Astrocyte (in vitro differentiated cells and primary cell): ENCODE measurements at regions not wholly inside any gene's neighbourhood (a gene's known extent, or its start where the extent isn't known, plus 50 kb on each side); places are given as distances from the start of the nearest gene placed in this dataset.

Source experiments
- EZH2 ChIP-seq: IDR thresholded peaks from 2 replicates; pipeline ENCODE4 v1.6.1; 2012; ENCODE audit warnings: mild to moderate bottlenecking, low read length, inconsistent platforms; ENCODE audit not compliant: insufficient read depth
- TF ChIP-seq, protein P1 (sequence below): IDR thresholded peaks from 2 replicates; pipeline ENCODE4 v1.5.1; 2011; ENCODE audit warnings: low read depth, mild to moderate bottlenecking, inconsistent platforms, low read length, moderate library complexity; ENCODE audit not compliant: insufficient read depth

DNA sequence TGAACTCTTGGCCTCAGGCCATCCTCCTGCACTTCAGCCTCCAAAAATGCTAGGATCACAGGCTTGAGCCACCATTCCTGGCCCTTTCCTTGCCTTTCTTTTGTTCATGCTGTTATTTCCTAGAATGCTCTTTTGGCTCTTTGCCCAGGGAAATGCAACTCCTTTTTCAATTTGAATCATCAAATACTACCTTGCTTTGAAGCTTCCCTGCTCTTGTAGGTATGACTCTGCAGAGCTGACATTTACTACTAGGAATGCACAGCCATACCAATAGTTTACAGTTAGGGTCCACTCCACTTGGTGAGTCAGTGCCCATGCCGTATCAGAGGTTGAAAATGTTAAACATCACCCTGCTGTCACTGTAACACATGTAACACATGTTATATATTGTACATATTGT, 107.0 kb upstream of the CRY1 start:
- TF ChIP-seq, protein P1, sequence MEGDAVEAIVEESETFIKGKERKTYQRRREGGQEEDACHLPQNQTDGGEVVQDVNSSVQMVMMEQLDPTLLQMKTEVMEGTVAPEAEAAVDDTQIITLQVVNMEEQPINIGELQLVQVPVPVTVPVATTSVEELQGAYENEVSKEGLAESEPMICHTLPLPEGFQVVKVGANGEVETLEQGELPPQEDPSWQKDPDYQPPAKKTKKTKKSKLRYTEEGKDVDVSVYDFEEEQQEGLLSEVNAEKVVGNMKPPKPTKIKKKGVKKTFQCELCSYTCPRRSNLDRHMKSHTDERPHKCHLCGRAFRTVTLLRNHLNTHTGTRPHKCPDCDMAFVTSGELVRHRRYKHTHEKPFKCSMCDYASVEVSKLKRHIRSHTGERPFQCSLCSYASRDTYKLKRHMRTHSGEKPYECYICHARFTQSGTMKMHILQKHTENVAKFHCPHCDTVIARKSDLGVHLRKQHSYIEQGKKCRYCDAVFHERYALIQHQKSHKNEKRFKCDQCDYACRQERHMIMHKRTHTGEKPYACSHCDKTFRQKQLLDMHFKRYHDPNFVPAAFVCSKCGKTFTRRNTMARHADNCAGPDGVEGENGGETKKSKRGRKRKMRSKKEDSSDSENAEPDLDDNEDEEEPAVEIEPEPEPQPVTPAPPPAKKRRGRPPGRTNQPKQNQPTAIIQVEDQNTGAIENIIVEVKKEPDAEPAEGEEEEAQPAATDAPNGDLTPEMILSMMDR: no peak
- no peak for TF ChIP-seq EZH2
